ENCODE measurements at regions not wholly inside any gene's neighbourhood (a gene's known extent, or its start where the extent isn't known, plus 50 kb on each side); places are given as distances from the start of the nearest gene placed in this dataset.

DNA sequence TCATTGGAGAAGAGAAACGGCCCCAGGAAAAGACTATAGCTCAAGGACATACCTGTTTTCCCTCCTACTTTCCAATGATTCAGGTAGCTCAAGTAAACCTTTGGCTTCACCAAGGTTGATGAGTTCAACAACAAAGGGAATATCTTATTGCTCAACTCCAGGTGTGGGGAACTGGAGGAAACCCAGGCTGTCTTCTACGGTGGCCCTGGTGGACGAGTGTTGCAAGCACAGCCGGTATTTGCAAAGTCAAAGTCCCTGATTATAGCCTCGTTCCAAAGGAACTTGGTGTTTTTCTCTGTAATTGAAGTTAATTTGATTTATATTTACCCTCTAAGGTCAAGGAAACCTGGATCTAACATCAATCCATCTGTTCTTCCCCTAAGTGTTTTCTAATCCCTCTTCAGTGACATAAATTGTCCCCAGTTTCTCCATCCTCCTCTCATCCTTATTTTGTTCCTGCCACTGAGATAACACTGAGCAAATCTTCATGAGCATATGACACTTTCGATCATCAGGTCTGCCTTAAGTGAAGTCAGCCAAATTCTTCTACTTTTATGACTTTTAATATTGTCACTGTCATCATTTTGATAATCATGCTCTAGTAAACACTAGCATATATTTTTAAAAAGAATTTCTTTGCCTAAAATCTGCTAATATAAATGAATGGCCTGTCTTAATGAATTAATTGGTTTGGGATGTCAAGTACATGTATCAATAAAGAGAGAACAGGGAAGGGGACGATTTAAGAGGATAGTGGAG, 174.6 kb upstream of the TBX3 start:
- TF ChIP-seq, protein P1, sequence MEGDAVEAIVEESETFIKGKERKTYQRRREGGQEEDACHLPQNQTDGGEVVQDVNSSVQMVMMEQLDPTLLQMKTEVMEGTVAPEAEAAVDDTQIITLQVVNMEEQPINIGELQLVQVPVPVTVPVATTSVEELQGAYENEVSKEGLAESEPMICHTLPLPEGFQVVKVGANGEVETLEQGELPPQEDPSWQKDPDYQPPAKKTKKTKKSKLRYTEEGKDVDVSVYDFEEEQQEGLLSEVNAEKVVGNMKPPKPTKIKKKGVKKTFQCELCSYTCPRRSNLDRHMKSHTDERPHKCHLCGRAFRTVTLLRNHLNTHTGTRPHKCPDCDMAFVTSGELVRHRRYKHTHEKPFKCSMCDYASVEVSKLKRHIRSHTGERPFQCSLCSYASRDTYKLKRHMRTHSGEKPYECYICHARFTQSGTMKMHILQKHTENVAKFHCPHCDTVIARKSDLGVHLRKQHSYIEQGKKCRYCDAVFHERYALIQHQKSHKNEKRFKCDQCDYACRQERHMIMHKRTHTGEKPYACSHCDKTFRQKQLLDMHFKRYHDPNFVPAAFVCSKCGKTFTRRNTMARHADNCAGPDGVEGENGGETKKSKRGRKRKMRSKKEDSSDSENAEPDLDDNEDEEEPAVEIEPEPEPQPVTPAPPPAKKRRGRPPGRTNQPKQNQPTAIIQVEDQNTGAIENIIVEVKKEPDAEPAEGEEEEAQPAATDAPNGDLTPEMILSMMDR (IDR thresholded peaks at IDR 0.05; ENCODE audit: low read length) = no peak
- no peak for TF ChIP-seq EZH2 (IDR thresholded peaks at IDR 0.05; ENCODE audit: borderline replicate concordance, low read length)

Data from OCI-LY1 (cell line).